H1 (cell line): ENCODE measurements at regions not wholly inside any gene's neighbourhood (a gene's known extent, or its start where the extent isn't known, plus 50 kb on each side); places are given as distances from the start of the nearest gene placed in this dataset.

Experiments used
- BCL11A ChIP-seq, 2 experiments: IDR thresholded peaks; one replicate each; pipeline ENCODE4 v1.6.1; 2011; ENCODE audit warnings: low read depth in 2 of 2, low read length in 2 of 2, mild to moderate bottlenecking in 2 of 2
- CBX5 ChIP-seq: fragments of 300-800, 300-1000 bp; sonication (generic); IDR thresholded peaks from 2 replicates; pipeline ENCODE4 v1.7.1; 2016; ENCODE audit warnings: antibody characterized with exemption, low read length, low read depth
- CBX8 ChIP-seq: fragments of 300-800, 300-1000 bp; sonication (generic); IDR thresholded peaks from 2 replicates; pipeline ENCODE4 v1.7.1; 2016; ENCODE audit warnings: low read depth, low read length, borderline replicate concordance
- CHD2 ChIP-seq: IDR thresholded peaks from 2 replicates; pipeline ENCODE4 v1.6.1; 2012; ENCODE audit warnings: low read length, improper control_type of control experiment
- EZH2 ChIP-seq: fragments of 200-600 bp; sonication (generic); IDR thresholded peaks from 2 replicates; pipeline ENCODE4 v1.7.1; 2012; ENCODE audit warnings: low read depth, mild to moderate bottlenecking, moderate library complexity, low read length, inconsistent platforms; ENCODE audit not compliant: severe bottlenecking
- GTF2F1 ChIP-seq: IDR thresholded peaks from 2 replicates; pipeline ENCODE4 v1.6.1; 2012; ENCODE audit warnings: low read depth, low read length, improper control_type of control experiment, borderline replicate concordance
- HDAC6 ChIP-seq: IDR thresholded peaks from one replicate; pipeline ENCODE4 v1.7.1; 2012; ENCODE audit warnings: low read depth, mild to moderate bottlenecking, inconsistent platforms, low read length, moderate library complexity
- POLR2A ChIP-seq, 2 experiments: IDR thresholded peaks; 1 replicate in 1 of 2; 2 replicates in 1 of 2; pipeline ENCODE4 v1.6.1; 2011; ENCODE audit warnings: low read depth in 2 of 2, low read length in 2 of 2, mild to moderate bottlenecking in 2 of 2; ENCODE audit errors: control extremely low read depth in 1 of 2
- SP2 ChIP-seq: IDR thresholded peaks from 2 replicates; pipeline ENCODE4 v1.6.1; 2012; ENCODE audit warnings: mild to moderate bottlenecking, low read length, inconsistent platforms

DNA sequence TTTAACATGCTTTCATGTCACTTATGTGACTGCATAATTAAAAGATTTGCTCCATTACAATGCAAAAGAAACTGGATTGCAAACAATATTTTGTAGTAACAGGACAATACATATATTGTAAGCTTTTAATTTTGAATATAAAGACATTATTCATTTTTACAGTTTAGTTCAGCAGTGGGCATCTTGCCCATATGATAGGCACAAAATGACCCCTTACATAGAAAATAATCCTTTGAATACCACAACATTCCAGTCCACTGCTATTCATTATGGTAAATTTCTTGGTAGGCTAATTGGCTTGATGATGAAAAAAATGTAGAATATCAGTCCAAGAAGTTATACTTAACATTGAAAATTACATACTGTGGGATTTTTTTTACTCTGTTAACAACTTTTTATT, 74.1 kb upstream of the LAMA2 start (continued):
- TF ChIP-seq EZH2 (no peak), CHD2 (no peak), GTF2F1 (no peak), POLR2A (IDR thresholded peaks at IDR 0.05; ENCODE audit: control extremely low read depth in 1 of 2, low read depth in 2 of 2, low read length in 2 of 2) (no peak), SP2 (no peak), BCL11A (IDR thresholded peaks at IDR 0.05; ENCODE audit: low read depth in 2 of 2, low read length in 2 of 2) (no peak), CBX8 (no peak), HDAC6 (no peak), CBX5 (no peak)
